ENCODE measurements at regions not wholly inside any gene's neighbourhood (a gene's known extent, or its start where the extent isn't known, plus 50 kb on each side); places are given as distances from the start of the nearest gene placed in this dataset.

DNA sequence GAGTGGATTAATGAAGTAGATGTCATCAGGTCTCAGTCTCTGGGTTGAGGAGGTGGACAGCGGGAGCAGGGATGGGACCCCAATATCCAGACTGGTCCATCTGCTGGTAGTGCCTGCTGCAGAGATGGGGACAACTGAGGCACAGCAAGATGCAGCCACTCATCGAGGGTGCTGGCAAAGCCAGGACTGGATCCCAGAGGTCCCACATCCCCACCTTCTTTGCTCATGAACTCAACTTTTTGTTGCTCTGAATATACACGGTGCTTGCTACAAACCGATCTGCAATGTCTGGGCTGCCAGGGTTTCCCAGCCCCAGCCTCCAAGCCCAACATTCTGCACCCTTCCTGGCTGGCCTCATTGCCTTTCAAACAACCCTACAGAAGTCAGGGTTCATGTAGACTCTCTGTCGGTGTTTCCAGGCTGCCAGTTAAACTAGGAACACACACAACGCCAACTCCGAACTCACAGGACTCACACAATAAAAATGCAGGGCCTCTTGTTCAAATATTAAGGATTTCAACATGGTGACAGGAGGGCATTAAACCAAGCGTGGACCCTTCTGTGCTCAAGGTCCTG, 168.2 kb downstream of the MN1 start:
- DNase-seq (ENCODE audit: low read depth) = no peak
- no peak overlapping the region for H3K4me3 ChIP-seq (ENCODE audit: low read depth, low read length)
- no peak for TF ChIP-seq MYC (IDR thresholded peaks at IDR 0.05; ENCODE audit: low read depth, low read length)
- TF ChIP-seq, protein P1, sequence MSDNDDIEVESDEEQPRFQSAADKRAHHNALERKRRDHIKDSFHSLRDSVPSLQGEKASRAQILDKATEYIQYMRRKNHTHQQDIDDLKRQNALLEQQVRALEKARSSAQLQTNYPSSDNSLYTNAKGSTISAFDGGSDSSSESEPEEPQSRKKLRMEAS (IDR thresholded peaks at IDR 0.05; ENCODE audit: low read depth, low read length) = no peak
- TF ChIP-seq, protein P2, sequence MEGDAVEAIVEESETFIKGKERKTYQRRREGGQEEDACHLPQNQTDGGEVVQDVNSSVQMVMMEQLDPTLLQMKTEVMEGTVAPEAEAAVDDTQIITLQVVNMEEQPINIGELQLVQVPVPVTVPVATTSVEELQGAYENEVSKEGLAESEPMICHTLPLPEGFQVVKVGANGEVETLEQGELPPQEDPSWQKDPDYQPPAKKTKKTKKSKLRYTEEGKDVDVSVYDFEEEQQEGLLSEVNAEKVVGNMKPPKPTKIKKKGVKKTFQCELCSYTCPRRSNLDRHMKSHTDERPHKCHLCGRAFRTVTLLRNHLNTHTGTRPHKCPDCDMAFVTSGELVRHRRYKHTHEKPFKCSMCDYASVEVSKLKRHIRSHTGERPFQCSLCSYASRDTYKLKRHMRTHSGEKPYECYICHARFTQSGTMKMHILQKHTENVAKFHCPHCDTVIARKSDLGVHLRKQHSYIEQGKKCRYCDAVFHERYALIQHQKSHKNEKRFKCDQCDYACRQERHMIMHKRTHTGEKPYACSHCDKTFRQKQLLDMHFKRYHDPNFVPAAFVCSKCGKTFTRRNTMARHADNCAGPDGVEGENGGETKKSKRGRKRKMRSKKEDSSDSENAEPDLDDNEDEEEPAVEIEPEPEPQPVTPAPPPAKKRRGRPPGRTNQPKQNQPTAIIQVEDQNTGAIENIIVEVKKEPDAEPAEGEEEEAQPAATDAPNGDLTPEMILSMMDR (IDR thresholded peaks at IDR 0.05; ENCODE audit: low read depth, low read length) = no peak
- TF ChIP-seq POLR2A (IDR thresholded peaks at IDR 0.05; ENCODE audit: extremely low read depth, insufficient read length) = no peak

DNA sequence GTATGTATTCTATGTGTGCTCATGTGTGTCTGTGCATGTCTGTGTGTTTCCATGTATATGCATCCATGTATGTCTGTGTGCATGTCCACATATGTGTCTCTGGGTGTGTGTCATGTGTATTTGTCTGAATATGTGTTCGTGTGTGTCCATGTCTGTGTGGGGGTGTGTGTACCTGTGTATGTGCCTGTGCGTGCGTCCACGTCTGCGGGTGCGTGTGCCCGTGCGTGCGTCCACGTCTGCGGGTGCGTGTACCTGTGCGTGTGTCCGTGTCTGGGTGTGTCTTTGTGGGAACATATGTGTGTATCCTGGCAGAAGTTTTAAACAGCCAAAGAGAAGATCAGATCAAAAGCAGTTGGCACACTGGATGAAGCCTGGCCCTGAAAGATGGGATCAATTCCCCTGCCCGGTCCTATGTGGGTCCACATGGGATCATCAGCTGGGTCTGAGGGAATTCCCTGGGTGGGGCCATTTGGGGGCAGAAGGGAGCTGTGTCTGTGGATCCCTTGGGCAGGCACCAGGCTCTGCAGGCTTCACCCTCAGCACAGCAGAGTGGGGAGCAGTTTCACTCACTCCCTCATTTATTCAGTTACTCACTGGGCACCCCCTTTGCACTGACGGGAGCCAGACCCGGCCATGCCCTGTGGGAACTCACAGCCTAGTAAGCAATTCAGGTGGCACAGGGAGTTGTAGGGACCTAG, 167.4 kb downstream of the MN1 start:
- TF ChIP-seq, protein P2 (IDR thresholded peaks at IDR 0.05; ENCODE audit: low read depth, low read length) = no peak
- TF ChIP-seq, protein P1 (IDR thresholded peaks at IDR 0.05; ENCODE audit: low read depth, low read length) = no peak
- TF ChIP-seq MYC (IDR thresholded peaks at IDR 0.05; ENCODE audit: low read depth, low read length) (no peak), POLR2A (IDR thresholded peaks at IDR 0.05; ENCODE audit: extremely low read depth, insufficient read length) (no peak)

DNA sequence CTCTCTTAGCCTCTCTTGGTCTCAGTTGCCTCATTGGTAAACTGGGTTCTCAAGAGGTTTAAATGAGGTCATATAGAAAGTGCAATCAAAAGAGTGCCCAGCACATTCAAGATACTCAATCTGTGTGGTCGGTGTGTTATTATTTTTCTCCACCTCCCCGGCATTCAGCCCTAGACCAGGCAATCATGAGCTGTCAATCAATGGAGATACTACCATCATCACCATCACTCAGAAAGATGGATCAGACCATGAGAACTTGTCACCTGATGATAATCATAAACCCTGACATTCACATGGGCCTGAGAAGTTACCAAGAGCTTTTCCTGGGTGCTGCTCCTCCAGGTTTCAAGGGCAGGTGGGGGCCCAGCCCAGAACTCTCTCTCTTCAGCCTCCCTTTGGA, 166.1 kb downstream of the MN1 start:
- DNase-seq (ENCODE audit: low read depth) = no peak
- TF ChIP-seq, protein P1 (IDR thresholded peaks at IDR 0.05; ENCODE audit: low read depth, low read length) = no peak
- no peak for TF ChIP-seq MYC (IDR thresholded peaks at IDR 0.05; ENCODE audit: low read depth, low read length)
- TF ChIP-seq, protein P2 (IDR thresholded peaks at IDR 0.05; ENCODE audit: low read depth, low read length) = no peak
- TF ChIP-seq POLR2A (IDR thresholded peaks at IDR 0.05; ENCODE audit: extremely low read depth, insufficient read length) = no peak
- H3K4me3 ChIP-seq (ENCODE audit: low read depth, low read length) = no peak overlapping the region

More for the DNA sequence above, 167.4 kb downstream of the MN1 start:
- DNase-seq (ENCODE audit: low read depth) = no peak
- H3K4me3 ChIP-seq (ENCODE audit: low read depth, low read length) = no peak overlapping the region

DNA sequence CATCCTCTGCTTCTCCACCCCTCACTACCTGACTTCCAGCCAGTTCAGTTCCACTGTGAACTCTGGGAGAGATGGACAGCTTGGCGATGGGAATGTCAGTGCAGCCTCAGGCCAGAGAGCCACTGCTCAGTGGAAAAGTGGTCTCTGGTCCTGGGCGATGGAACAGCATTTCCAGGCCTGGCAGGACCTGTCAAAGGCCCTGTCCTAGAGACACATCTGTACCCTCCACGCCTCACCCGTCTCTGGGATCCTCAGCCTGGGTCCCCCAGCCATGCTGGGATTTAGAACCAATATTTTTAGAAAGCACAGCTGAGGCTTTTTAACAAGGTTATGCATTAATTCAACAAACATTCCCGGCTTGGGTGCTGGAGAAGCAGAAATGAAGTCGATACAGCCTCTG, 165.7 kb downstream of the MN1 start:
- no peak for DNase-seq (ENCODE audit: low read depth)
- no peak overlapping the region for H3K4me3 ChIP-seq (ENCODE audit: low read depth, low read length)
- TF ChIP-seq, protein P2 (IDR thresholded peaks at IDR 0.05; ENCODE audit: low read depth, low read length) = no peak
- TF ChIP-seq, protein P1 (IDR thresholded peaks at IDR 0.05; ENCODE audit: low read depth, low read length) = no peak
- no peak for TF ChIP-seq MYC (IDR thresholded peaks at IDR 0.05; ENCODE audit: low read depth, low read length)
- TF ChIP-seq POLR2A (IDR thresholded peaks at IDR 0.05; ENCODE audit: extremely low read depth, insufficient read length) = no peak

DNA sequence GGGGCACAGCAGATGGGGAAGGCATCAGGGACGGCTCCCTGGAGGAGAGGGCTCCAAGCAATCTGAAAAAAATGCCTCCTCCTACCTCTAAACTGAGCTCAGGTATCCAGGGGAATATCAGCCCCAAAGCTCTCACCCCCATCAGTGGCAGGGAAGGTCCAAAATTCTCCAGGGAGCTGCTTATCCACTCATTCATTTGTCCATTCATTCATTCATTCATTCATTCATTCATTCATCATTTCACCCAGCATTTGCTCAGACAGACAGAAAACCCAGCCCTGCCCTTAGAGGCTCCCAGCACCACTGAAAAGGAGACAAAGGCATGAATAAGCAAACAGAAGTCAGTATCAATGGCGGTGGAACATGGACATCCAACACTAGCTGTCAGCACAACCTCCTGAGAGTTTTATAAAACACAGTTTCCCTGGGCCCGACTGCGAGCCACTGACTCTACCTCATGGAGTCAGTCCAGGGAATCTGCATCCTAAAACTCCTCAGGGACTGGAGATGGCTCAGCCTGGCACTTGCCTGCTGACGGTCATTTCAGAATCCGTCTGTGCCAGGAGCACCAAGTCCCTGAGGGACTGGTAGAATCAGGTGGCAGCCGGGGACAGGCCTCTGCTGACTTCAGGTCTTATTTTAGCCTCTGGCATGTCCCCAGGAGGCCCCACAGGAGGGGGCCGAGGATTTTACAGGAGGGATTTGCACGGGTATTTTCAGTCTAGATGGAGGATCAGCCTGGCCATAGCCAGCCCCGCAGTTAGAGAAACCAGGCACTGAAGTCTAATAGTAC, 164.6 kb downstream of the MN1 start:
- no peak for DNase-seq (ENCODE audit: low read depth)
- no peak overlapping the region for H3K4me3 ChIP-seq (ENCODE audit: low read depth, low read length)
- TF ChIP-seq POLR2A (IDR thresholded peaks at IDR 0.05; ENCODE audit: extremely low read depth, insufficient read length) = no peak
- TF ChIP-seq, protein P2 (IDR thresholded peaks at IDR 0.05; ENCODE audit: low read depth, low read length) = no peak
- TF ChIP-seq MYC (IDR thresholded peaks at IDR 0.05; ENCODE audit: low read depth, low read length) = no peak
- TF ChIP-seq, protein P1 (IDR thresholded peaks at IDR 0.05; ENCODE audit: low read depth, low read length) = no peak

All from NB4 (cell line).